HCT116 (cell line): ENCODE measurements at regions not wholly inside any gene's neighbourhood (a gene's known extent, or its start where the extent isn't known, plus 50 kb on each side); places are given as distances from the start of the nearest gene placed in this dataset.

Experiments used
- ATAC-seq: fragments of 200-7000 bp; cut with Tn5 transposase; 2 replicates; pipeline ENCODE4 v1.9.1; 2020; ENCODE audit warnings: mild to moderate bottlenecking, moderate library complexity
- BruUV-seq: library from RNA; stranded (reverse); fragments of 400-500 nt; replicated peaks from 2 replicates; lab custom pipeline; 2021; lab: Mats Ljungman, UMichigan
- CTCF ChIA-PET: fragments of 300-600 bp; sonication (Branson Sonifier 250); formaldehyde crosslinking; loops from one replicate; lab custom pipeline; 2021; ENCODE audit warnings: antibody characterized with exemption; lab: Charles Lee
- POLR2A ChIA-PET: fragments of 300-600, 350-600 bp; sonication (Branson Sonifier 250); formaldehyde crosslinking; loops from one replicate; lab custom pipeline; 2021; ENCODE audit warnings: antibody characterized with exemption; lab: Charles Lee
- RAD21 ChIA-PET, 2 experiments: fragments of 300-600 bp; sonication (Branson Sonifier 250); formaldehyde crosslinking; loops; one replicate each; lab custom pipeline; 2023; ENCODE audit warnings: low total read pairs in 2 of 2; ENCODE audit not compliant: uncharacterized antibody in 2 of 2, unreplicated experiment in 2 of 2, low non-redundant PET in 1 of 2; lab: Charles Lee
- DNase-seq: peaks from one replicate; pipeline ENCODE4 v3.0.0-alpha.2; 2010; ENCODE audit warnings: low read depth, low spot score
- H2AFZ ChIP-seq: fragments of 200-600 bp; shearing (Covaris generic), sonication (generic); 2 replicates; pipeline ENCODE4 v1.6.1; 2017; ENCODE audit warnings: low read depth, mixed run types, mixed read lengths, antibody characterized with exemption, low read length; ENCODE audit not compliant: poor library complexity, severe bottlenecking
- H3K27ac ChIP-seq: 2 replicates; pipeline ENCODE4 v1.5.1; 2012; ENCODE audit warnings: low read depth, low read length
- H3K27me3 ChIP-seq: fragments of 200-600 bp; sonication (generic); 2 replicates; pipeline ENCODE4 v1.6.1; 2016; ENCODE audit warnings: mixed run types, low read length, mixed read lengths; ENCODE audit not compliant: insufficient read depth
- H3K36me3 ChIP-seq, 2 experiments: fragments of 200-500 bp in 1 of 2; fragments of 200-600 bp in 1 of 2; sonication (Bioruptor generic) in 1 of 2; sonication (generic) in 1 of 2; 2 replicates each; pipeline versions ENCODE4 v1.5.1 to v1.6.1; 2014 to 2016; ENCODE audit warnings: low read length in 2 of 2, inconsistent platforms in 1 of 2, mixed read lengths in 1 of 2, mixed run types in 1 of 2; ENCODE audit not compliant: insufficient read depth in 2 of 2, control insufficient read depth in 1 of 2
- H3K4me1 ChIP-seq, 2 experiments: fragments of 200-600 bp in 1 of 2; sonication (generic) in 1 of 2; 2 replicates each; pipeline versions ENCODE4 v1.5.1 to v1.6.1; 2012 to 2017; ENCODE audit warnings: low read length in 2 of 2, inconsistent platforms in 1 of 2, mild to moderate bottlenecking in 1 of 2, mixed read lengths in 1 of 2, mixed run types in 1 of 2, moderate library complexity in 1 of 2; ENCODE audit not compliant: insufficient read depth in 2 of 2, control insufficient read depth in 1 of 2
- H3K4me2 ChIP-seq: fragments of 200-600 bp; sonication (generic); 2 replicates; pipeline ENCODE4 v1.6.1; 2017; ENCODE audit warnings: mixed run types, low read length, mixed read lengths
- H3K4me3 ChIP-seq, 2 experiments: fragments of 200-600 bp in 1 of 2; sonication (generic) in 1 of 2; replicated peaks in 1 of 2; 2 replicates each; pipeline ENCODE4 v1.5.1; 2011 to 2016; ENCODE audit warnings: low read length in 2 of 2, control low read depth in 1 of 2, low read depth in 1 of 2, mild to moderate bottlenecking in 1 of 2, mixed read lengths in 1 of 2, mixed run types in 1 of 2
- H3K79me2 ChIP-seq: fragments of 200-600 bp; sonication (generic); 2 replicates; pipeline ENCODE4 v1.6.1; 2017; ENCODE audit warnings: mild to moderate bottlenecking, mixed run types, low read length, moderate library complexity, mixed read lengths; ENCODE audit not compliant: insufficient read depth
- H3K9ac ChIP-seq: fragments of 200-600 bp; sonication (generic); 2 replicates; pipeline ENCODE4 v1.6.1; 2016; ENCODE audit warnings: low read length, mixed read lengths
- H3K9me2 ChIP-seq: fragments of 200-600 bp; sonication (generic), shearing (Covaris generic); 2 replicates; pipeline ENCODE4 v1.6.1; 2017; ENCODE audit warnings: mixed run types, mild to moderate bottlenecking, moderate library complexity; ENCODE audit not compliant: insufficient read depth
- H3K9me3 ChIP-seq, 2 experiments: fragments of 200-500 bp in 1 of 2; fragments of 200-600 bp in 1 of 2; sonication (Bioruptor generic) in 1 of 2; sonication (generic) in 1 of 2; 2 replicates each; pipeline ENCODE4 v1.6.1; 2014 to 2017; ENCODE audit warnings: low read length in 2 of 2, mixed read lengths in 2 of 2, inconsistent platforms in 1 of 2, low read depth in 1 of 2, mild to moderate bottlenecking in 1 of 2, mixed run types in 1 of 2, moderate library complexity in 1 of 2; ENCODE audit not compliant: control insufficient read depth in 1 of 2, insufficient read depth in 1 of 2
- H4K20me1 ChIP-seq: fragments of 200-600 bp; sonication (generic), shearing (Covaris generic); 2 replicates; pipeline ENCODE4 v1.6.1; 2017; ENCODE audit warnings: mixed run types, mild to moderate bottlenecking, moderate library complexity; ENCODE audit not compliant: insufficient read depth
- EGR1 ChIP-seq: IDR thresholded peaks from 2 replicates; pipeline ENCODE4 v1.6.1; 2012; ENCODE audit warnings: low read depth
- ELF1 ChIP-seq: IDR thresholded peaks from 2 replicates; pipeline ENCODE4 v1.6.1; 2012; ENCODE audit warnings: low read depth, borderline replicate concordance
- JUND ChIP-seq: IDR thresholded peaks from 2 replicates; pipeline ENCODE4 v1.6.1; 2012
- RAD21 ChIP-seq: IDR thresholded peaks from 2 replicates; pipeline ENCODE4 v1.6.1; 2012; ENCODE audit warnings: low read depth, mild to moderate bottlenecking
- ZBTB33 ChIP-seq: IDR thresholded peaks from 2 replicates; pipeline ENCODE4 v1.6.1; 2011; ENCODE audit warnings: mild to moderate bottlenecking, low read length, moderate library complexity; ENCODE audit not compliant: insufficient replicate concordance; ENCODE audit errors: extremely low read depth
- intact Hi-C: fragments of 100-400 bp; cut with micrococcal nuclease; formaldehyde crosslinking; loops from 2 replicates; pipeline ENCODE4 v1.10.0; 2022

GRCh38 chr10:90051474-90051873 lies 350.1 kb downstream of the KIF20B start:
- Histone ChIP-seq H4K20me1 (no peaks in the 10 kb centered on the region), H3K4me3 (no peak overlapping the region), H3K9me3 (no peaks in the 10 kb centered on the region), H2AFZ (no peak overlapping the region), H3K9me2 (no peaks in the 10 kb centered on the region), H3K27ac (peak overlapping the region; percentile 57), H3K4me1 (peaks cover 30 to 33% of the 10 kb centered on the region in 2 experiments), H3K36me3 (no peaks in the 10 kb centered on the region; a peak in 1 of 4 replicates), H3K9ac (no peak overlapping the region), H3K79me2 (no peaks in the 10 kb centered on the region), H3K27me3 (no peaks in the 10 kb centered on the region), H3K4me2 (no peak overlapping the region)
- no peak for ATAC-seq
- DNase-seq: no peak
- ChIA-PET CTCF (no interaction called here), POLR2A (no interaction called here), RAD21 (no interaction called here)
- TF ChIP-seq ZBTB33: no peak
- TF ChIP-seq EGR1: 0 out of 2 replicates have a peak, but pooled peaks have one; percentile 27
- intact Hi-C loops: no loop called here
- BruUV-seq: no TSS peak

GRCh38 chr10:90062786-90063185 lies 361.4 kb downstream of the KIF20B start:
- BruUV-seq: no TSS peak
- Histone ChIP-seq H4K20me1 (no peaks in the 10 kb centered on the region), H3K9me2 (no peaks in the 10 kb centered on the region), H3K27me3 (no peaks in the 10 kb centered on the region), H3K36me3 (no peaks in the 10 kb centered on the region), H3K4me1 (peaks cover 11 to 12% of the 10 kb centered on the region in 2 experiments), H2AFZ (no peak overlapping the region), H3K4me2 (no peak overlapping the region), H3K4me3 (no peak overlapping the region), H3K9me3 (no peaks in the 10 kb centered on the region), H3K79me2 (no peaks in the 10 kb centered on the region), H3K27ac (no peak overlapping the region), H3K9ac (no peak overlapping the region)
- ChIA-PET POLR2A (no interaction called here), RAD21 (no interaction called here), CTCF (no interaction called here)
- DNase-seq (no peak), ATAC-seq (no peak)
- TF ChIP-seq JUND (no peak), RAD21 (no peak), ELF1 (no peak)
- intact Hi-C loops: no loop called here
